ENCODE measurements at regions not wholly inside any gene's neighbourhood (a gene's known extent, or its start where the extent isn't known, plus 50 kb on each side); places are given as distances from the start of the nearest gene placed in this dataset.

DNA sequence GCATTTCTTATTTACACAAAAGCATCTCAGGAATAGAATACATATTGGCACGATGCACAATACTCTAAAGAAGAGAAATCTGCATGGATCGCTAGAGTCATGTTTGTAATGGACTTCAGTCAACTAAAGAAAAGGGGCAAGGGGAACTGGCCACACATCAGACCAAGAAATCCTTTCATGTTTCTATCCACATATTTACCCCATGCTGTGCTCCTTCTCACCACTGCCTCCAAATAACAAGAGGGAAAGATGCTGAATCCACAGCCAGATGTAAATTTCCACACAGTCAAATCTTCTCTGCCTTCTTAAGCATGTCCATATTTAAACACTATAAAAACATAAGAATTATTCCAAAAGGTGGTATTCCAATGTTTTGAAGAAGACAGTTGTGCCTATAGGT is 67.6 kb downstream of the COX18 start:
- no peak for DNase-seq (ENCODE audit: low read depth in 3 of 3)

DNA sequence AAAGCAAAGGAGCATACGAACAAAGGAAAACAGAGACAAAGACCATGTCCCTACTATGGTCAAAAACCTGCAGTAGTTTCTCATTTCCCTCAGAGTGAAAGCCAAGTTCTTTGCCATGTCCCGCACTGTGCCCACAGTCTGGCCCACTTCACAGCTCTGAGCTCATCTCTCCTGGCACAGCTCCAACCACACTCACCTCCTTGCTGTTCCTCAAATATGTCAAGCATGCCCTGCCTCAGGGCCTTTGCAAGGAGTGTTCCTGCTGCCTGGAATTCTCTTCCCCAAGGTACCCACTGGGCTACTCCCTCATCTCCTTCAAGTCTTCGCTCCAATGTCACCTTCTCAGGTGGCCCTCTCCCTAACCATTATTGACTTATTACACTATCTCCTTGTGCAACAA is 72.1 kb downstream of the COX18 start:
- DNase-seq (ENCODE audit: low read depth in 3 of 3) = no peak

DNA sequence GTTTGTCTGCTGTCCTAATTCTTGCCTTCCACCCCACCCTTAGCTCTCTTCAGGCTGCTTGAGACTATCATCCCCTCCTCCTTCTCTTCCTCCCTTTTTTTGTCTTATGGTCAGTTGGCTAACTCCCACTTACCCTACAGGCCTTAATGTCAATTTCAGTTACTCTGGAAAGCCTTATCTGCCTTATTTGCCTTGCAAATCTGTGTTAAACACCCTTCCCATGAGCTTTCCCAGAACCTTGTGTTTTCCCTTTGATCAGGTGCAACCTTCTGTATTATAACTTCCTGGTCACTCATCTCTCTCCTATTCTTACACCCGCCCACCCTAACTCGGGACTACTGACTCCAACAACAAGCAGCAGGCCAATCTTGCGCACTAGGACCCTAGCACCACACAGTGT is 74.8 kb downstream of the COX18 start:
- no peak for DNase-seq (ENCODE audit: low read depth in 3 of 3)

DNA sequence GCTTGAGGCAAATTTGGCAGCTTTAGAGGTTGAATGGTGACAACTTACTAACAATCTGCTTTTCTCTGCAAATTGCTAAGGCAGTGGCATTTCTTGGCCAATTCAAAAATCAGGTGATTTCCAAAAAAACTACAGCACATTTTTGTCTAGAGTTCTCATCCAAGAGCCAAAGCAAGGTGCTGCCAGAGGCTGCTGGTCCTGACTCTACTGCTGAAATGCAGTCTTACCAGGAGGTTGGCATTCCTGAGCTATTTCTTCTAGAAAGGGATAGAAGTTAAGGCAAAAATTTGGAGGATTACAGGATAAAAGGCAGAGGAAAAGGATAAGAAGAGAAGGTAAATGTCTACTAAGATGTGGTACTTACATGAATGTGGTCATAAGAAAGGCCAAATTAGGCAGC is 75.6 kb downstream of the COX18 start:
- no peak for DNase-seq (ENCODE audit: low read depth in 3 of 3)

DNA sequence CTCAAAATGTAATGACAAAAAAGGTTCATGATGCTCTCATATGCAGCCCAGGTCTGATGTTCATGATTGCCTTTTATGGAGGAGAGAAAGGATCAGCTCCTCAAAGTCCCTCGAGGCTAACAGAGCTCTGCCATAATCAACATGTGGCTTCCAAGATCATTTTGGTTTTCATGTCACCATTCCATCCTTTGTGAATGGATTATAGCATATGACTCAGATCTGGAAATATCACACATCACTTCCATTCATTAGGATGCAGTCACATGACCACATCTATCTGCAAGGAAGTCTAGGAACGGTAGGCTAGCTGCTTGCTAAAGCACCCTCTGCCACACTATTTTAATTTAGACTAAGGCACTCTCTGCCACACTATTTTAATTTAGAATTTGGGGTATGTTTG is 77.6 kb downstream of the COX18 start:
- DNase-seq (ENCODE audit: low read depth in 3 of 3) = no peak

DNA sequence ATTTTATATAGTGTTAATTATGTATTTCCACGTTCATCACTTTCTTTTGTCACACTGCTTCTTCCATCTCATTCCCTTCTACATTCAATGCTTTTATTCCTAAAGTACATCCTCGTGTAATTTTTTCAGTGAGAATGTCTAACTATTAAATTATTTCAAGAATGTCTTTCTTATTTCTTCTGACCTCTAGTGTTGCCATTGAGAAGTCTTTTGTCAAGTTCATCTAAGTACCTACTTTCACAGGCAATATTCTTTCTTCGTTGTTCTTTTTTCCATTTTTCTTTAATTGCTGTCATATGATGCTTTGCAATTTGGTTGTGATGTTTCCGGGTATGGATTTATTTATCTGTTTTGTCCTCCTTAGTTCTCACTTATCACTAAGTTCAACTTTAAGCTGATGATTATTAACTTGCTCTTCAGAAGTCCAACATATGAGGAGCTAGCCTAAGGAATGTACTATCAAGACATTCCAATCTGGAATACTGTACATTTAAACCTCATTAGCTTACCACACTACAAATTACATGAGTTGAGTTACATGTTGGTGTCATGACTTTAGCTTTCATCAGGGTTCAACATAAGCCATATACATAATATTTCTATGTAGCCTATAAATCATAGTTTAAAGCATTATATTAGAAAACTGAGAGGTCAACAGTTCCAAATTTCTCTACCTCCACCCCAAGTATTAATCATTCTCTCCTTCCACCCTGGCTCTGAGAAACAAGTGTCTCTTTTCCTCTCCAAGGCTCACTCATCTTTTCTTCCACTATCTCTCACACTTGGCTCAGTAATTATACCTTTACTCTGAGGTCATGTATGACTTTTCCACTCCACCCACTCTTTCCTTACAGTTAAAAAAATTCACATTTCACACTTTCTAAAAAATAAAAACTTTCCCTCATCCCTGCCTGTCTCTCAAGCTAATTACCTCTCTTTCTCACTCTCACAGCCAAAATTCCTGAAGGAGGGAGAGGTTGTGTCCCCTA is 81.5 kb downstream of the COX18 start:
- no peak for DNase-seq (ENCODE audit: low read depth in 3 of 3)

DNA sequence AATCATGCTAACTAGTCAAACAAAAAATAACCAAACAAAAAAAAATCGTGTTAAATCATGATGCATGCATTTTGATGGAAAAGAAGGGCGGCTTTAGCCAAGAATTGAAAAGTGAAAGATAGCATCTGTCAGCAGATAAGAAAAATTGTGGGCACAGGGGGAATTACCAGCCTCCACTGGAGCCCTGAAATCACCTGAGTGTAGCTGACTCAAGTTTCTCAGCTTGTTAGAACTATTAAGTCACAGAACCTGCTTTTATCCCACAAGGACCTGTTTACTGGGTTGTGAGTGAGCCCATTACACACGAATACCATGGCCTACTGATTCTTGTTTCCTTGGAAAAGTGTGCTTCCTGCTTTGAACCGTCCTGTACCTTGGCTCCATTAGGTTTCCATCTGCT is 85.2 kb downstream of the COX18 start:
- DNase-seq (ENCODE audit: low read depth in 3 of 3) = no peak

DNA sequence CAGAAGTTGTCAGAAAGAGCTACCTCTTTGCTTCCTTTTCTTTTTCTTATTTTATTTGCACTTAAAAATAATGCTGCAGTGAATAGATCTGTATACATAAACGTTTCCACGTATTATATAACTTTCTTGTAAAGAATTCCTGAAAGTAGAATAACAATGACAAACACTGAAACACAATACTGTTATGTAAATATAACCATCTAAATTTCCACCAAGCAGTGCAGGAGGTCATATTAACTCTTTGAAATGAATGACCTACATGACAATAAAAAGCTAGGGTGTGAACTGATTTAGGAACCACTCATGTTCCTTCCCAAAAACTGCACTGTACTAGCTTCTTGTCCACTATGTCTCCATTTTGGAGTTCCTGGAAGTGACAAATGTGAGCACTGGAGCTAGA is 85.8 kb downstream of the COX18 start:
- no peak for DNase-seq (ENCODE audit: low read depth in 3 of 3)

DNA sequence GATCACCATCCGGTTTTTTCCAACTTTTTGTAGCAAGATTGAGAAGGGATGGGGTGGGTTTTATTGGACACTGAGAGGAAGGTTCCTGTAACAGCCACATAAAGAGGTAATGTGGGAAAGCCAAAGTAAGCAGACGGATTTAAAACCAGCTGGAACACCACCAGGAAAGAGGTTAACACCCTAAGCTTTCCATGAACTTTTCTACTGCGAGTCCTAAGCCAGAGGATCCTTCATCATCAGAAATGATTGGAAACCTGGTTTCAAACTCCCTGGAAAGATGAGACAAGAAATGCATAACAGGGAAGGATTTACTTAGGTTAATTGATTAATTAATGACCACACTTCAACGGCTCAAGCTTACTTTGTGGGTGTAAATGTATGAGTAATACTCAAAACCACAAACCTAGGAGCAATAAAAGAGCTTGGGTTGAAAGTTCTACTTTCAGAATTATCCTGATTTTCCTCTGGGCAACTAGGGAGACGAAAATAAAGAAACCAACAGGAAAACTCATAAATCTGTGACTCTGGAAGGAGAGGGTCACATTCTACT is 91.5 kb downstream of the COX18 start:
- no peak for DNase-seq (ENCODE audit: low read depth in 3 of 3)

DNA sequence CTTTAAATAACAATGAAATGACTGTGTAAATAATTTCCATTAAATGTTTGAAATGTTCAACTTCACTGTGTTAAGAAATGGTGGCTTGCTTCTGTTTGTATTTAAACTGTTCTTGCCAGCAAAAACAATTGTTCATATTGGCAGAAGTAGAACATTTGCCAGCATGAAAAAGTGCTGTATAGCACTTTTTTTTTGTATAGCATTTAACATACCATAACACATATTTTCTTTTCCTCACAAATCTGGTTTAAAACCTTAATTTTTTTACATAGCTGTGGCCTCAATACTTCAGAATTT is 94.1 kb downstream of the COX18 start:
- DNase-seq (ENCODE audit: low read depth in 3 of 3) = no peak

DNA sequence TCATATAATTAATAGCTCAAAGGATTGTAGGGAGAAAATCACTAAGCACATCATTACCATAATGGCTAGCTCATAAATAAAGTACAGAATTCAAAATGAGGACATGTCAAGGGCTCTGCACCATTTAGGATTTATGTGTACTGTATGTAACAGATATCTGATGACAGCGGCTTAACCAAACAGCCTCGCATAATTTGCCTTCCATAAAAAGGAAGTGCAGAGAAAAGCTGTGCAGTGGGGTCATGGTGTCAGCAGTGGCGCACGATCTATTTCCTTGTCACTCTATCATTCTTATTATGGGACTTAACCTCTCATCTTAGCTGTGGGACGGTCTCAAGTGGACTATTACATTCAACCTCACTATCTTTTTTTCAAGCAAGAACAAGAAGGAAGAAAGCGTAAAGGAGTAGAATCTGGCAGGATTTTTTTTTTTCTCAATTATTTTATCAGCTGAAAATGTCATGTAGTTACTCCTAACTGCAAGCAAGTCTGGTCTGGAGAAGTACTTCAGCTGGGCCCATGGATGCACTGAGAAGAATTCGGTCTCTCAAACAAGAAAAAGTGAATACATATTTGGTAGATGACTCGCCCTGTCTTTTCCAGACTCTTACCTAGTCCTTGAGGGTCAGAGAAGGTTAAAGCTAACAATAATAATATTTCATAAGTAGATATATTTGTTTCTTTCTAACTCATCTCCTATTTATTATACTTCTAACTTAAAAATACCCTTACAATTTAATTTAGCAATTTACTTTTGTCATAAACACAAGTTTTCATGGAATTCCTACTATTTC is 94.6 kb downstream of the COX18 start:
- no peak for DNase-seq (ENCODE audit: low read depth in 3 of 3)

DNA sequence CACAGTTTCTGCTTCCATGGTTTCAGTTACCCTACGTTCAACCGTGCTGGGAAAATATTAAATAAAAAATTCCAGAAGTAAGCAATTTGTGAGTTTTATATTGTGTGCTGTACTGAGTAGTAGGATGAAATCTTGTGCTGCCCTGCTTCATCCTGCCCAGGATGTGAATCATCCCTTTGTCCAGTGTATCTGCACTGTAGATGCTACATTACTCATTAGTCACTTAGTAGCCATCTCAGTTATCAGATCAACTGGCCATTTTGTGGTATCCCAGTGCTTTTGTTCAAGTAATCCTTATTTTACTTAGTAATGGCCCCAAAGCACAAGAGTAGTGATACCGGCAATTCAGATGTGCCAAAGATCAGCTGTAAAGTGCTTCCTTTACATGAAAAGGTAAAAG is 97.9 kb downstream of the COX18 start:
- DNase-seq (ENCODE audit: low read depth in 3 of 3) = no peak

DNA sequence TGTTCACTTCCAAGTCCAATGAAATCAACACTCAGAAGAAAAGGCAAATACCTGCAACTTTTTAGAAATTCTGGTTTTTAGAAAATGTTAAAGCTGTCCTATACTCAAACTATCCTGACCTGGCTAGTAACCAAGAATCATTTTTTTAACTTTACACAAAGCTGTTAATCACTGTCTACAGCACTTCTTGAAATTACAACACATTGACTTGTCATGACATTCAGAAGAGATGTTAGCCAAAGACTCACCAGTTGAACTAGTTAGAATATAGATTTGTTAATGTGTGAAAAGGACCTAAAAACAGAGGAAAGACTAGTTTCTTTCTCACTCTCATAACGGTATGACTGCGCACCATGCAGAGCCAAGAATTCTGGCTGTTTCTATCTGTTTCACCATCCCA is 98.8 kb downstream of the COX18 start:
- DNase-seq (ENCODE audit: low read depth in 3 of 3) = no peak

DNA sequence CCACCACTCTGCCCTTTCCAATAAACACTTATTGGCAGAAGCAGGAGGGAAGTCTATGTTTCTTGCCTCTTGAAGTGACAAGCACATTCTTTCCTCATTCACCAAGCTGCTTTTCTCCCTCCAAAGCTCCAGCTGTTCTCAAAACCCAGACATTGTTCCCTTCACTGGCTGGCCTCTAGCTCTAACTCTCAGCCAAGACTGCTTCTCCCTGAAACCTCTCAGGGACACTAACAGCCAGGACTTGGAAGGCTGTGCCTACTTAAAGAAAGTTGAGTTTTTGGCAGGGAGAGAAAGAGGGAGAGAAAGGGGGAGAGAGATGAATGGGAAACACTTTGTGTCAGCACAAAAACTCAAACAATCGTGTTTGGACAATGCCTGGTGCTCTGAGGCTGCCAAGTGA is 99.5 kb downstream of the COX18 start:
- no peak for DNase-seq (ENCODE audit: low read depth in 3 of 3)

DNA sequence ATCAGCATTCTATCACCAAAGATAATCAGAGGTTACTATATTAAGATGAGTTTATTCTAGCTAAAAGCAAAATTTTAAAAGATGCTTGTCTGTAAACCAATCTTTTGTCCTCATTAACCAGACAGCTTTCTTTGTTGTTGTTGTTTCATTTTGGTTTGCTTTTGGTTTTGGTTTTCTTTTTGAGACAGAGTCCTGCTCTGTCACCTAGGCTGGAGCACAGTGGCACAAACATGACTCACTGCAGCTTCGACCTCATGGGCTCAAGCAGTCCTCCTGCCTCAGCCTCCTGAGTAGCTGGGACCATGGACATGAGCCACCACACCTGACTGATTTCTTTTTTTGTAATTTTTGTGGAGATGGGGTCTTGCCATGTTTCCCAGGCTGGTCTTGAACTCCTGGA is 102.9 kb downstream of the COX18 start:
- DNase-seq (ENCODE audit: low read depth in 3 of 3) = no peak

DNA sequence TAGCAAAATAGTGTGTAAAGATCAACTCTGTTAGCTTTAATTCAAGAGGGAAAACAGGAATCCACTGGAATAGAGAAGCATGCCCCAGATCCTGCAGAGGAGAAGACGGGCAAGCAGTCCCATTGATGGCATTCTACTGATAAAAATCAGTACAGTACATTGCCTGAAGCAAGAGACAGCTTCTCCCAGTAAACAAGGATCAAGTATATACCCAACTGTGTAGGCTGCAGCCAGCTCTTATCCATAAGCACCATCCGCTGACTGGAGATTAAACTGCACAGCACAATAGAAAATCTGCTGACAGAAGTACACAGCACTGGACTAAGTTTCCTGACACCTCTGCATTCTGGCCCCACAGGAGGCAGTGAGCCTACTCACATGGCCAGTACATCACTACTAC is 110.1 kb downstream of the COX18 start:
- DNase-seq (ENCODE audit: low read depth in 3 of 3) = no peak

DNA sequence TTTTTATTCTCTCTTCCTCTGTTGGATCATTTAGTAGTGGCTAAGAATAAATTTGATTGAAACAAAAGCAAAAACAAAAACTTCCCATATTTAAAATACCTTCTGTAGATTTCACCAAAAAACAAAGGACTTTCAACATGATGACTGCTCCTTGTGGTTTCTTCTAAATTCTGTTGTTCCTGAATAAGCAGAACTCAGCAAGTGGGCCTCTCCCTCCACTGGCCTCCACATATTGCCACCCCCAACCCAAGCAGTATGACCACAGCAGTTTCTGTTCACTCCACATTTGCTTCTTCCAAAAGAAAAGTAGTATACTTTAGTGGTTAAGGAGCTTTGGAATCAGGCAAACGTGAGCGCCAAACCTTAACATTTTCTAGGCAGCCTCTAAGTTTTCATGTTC is 114.7 kb downstream of the COX18 start:
- no peak for DNase-seq (ENCODE audit: low read depth in 3 of 3)

DNA sequence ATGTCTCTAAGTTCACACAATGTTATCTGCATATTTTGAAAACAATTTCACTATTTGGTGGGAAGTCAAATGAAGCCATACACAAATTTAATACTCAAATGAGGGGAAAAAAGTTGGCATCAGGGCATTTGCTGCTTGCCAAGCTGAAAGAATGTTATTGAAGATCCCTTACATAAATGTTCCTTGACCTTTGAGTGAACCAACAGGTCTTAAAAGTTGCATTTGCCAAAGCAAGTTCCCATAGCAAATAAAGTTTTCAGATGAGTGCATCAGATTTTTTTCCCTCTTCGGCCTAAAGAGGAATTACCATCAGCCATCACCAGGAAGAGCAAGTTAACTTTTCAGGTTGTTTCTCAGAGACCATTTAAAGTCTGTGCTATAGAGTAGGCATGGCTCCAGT is 115.9 kb downstream of the COX18 start:
- no peak for DNase-seq (ENCODE audit: low read depth in 3 of 3)

DNA sequence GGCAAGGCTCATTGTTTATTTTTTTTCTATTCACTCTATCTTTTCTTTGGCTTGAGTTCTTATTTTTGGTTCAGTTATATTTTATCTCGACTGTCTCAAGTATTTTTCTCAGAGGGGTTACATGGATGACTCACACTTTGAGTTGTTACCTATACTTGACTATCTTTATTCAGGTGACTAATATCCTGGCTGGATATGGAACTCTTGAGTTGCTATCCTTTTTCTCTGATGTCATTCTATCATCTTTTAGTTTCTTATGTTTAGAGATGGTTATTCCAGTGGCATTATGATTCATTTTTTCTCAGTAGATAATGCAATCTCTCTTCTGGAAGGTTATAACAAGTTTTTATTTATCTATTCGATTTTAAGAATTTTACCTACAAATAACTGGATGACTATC is 117.9 kb downstream of the COX18 start:
- no peak for DNase-seq (ENCODE audit: low read depth in 3 of 3)

DNA sequence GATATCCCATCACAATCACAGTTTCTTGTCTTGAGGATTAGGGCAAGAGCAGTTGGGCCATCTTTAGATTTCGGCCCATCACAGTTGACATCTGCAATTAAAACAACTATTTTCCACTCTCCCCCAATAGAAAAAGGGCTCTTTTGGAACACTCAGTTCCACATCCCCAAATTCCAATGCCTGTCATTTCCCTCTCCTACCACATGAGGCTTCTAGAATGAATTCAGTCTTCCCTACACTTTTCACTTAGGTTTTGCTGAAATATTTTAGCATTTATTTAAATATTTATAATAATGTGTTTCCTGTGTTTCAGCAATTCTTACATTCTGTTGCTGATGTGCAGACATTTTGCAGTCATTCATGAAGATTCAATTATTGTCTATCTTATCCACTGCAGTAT is 118.4 kb downstream of the COX18 start:
- DNase-seq (ENCODE audit: low read depth in 3 of 3) = no peak

DNA sequence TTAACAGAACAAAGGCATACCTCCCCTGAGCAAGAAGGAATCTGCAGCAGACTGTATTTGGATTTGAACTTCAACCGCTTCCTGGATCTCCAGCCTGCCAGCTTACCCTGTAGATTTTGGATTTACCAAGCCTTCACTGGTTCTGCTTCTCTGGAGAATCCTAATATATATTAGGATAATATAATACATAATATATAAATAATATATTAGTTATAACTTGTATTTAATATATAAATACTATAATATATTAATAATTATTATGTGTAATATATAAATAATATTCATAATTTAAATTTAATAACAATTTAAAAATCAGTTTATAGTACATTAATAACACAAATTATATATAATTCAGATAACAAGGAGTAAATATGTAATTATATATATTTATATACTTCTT is 121.4 kb downstream of the COX18 start:
- DNase-seq (ENCODE audit: low read depth in 3 of 3) = no peak

DNA sequence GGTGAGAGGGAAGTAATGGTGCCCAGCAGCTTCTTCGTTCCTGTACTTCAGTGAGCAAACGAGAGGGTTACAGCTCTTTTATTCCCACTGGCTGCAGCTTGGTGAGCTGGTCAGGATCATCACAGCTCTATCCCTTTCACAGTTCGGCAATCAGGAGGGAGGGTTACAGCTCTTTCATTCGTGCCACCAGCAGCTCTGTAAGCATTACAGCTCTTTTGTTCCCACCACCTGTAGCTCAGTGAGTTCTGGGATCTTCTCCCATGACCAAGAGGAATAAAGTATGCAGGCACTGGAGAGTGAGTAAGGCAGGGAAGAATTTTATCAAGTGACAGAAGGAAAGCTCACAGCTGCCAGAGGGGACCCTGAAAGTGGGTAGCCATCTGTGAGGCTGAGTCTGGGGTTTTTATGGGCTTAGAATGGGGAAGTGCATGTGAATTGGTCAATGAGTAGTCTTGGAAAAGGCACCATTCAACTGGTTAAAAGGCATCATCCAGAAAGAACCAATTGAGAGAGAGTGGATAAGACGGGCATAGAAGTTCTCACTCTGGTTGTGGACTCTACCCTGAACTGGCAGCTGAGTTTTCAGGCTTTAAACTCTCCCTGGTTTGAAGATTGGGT is 123.7 kb downstream of the COX18 start:
- no peak for DNase-seq (ENCODE audit: low read depth in 3 of 3)

DNA sequence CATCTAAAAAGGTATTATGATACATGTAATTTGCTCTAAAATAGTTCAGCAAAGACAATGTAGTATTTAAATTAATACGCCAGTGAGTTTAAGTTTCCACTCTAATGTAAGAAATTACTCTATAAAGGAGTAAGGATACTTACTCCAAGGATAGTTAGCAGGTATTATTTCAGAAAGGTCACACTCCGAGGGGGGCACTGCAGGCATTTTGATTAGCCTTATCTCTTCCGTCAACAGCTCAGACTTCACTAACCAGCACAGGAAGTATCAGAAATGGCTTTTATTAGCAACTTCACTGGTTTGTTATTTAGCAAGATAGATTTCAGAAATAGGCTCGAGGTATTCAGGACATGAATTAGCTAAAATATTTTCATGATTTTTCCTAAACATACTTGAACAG is 127.0 kb downstream of the COX18 start:
- DNase-seq (ENCODE audit: low read depth in 3 of 3) = no peak
